Parathyroid adenoma (tissue), 2 donors: ENCODE measurements at regions not wholly inside any gene's neighbourhood (a gene's known extent, or its start where the extent isn't known, plus 50 kb on each side); places are given as distances from the start of the nearest gene placed in this dataset.

Source experiments
- H2AFZ ChIP-seq: fragments of 300-600 bp; sonication (generic); one replicate; pipeline ENCODE4 v1.7.0; 2017; ENCODE audit warnings: antibody characterized with exemption, mild to moderate bottlenecking
- H3K27ac ChIP-seq: fragments of 300-600 bp; sonication (generic); one replicate; pipeline ENCODE4 v1.7.0; 2017
- H3K27me3 ChIP-seq: fragments of 300-600 bp; sonication (generic); one replicate; pipeline ENCODE4 v1.7.0; 2017; ENCODE audit warnings: low read length; ENCODE audit not compliant: control insufficient read depth, insufficient read depth
- H3K36me3 ChIP-seq: fragments of 300-600 bp; sonication (generic); one replicate; pipeline ENCODE4 v1.7.0; 2017; ENCODE audit warnings: low read length; ENCODE audit not compliant: control insufficient read depth, insufficient read depth
- H3K4me1 ChIP-seq: fragments of 300-600 bp; sonication (generic); one replicate; pipeline ENCODE4 v1.7.0; 2017; ENCODE audit warnings: control low read depth
- H3K4me2 ChIP-seq: fragments of 300-600 bp; sonication (generic); one replicate; pipeline ENCODE4 v1.7.0; 2017; ENCODE audit warnings: low read length
- H3K4me3 ChIP-seq: fragments of 300-600 bp; sonication (generic); one replicate; pipeline ENCODE4 v1.7.0; 2017; ENCODE audit warnings: low read depth, low read length
- H3K79me2 ChIP-seq: fragments of 300-600 bp; sonication (generic); one replicate; pipeline ENCODE4 v1.7.0; 2017; ENCODE audit warnings: control low read depth
- H3K9ac ChIP-seq: fragments of 300-600 bp; sonication (generic); one replicate; pipeline ENCODE4 v1.7.0; 2017; ENCODE audit warnings: mild to moderate bottlenecking
- H3K9me3 ChIP-seq: fragments of 300-600 bp; sonication (generic); one replicate; pipeline ENCODE4 v1.7.0; 2017; ENCODE audit warnings: low read length; ENCODE audit not compliant: control insufficient read depth
- CTCF ChIP-seq: fragments of 300-600 bp; sonication (generic); IDR thresholded peaks from one replicate; pipeline ENCODE4 v1.7.0; 2017; ENCODE audit warnings: antibody characterized with exemption, mild to moderate bottlenecking
- donor health status: primary hyperparathyroidism.

- Histone ChIP-seq H3K36me3 (no peaks in the 10 kb centered on the region), H3K9ac (no peak overlapping the region), H3K27me3 (no peaks in the 10 kb centered on the region), H3K79me2 (no peaks in the 10 kb centered on the region), H3K27ac (no peak overlapping the region), H3K4me1 (peaks cover 2% of the 10 kb centered on the region), H3K9me3 (no peaks in the 10 kb centered on the region), H2AFZ (no peak overlapping the region), H3K4me2 (no peak overlapping the region), H3K4me3 (no peak overlapping the region)
- no peak for TF ChIP-seq CTCF
Observed at GRCh38 chr12:98341732-98342131, 173.7 kb upstream of the TMPO start.

GRCh38 chr12:98343002-98343567, 172.3 kb upstream of the TMPO start:
- H3K27me3 ChIP-seq: no peaks in the 10 kb centered on the region
- no peak overlapping the region for H3K9ac ChIP-seq
- H3K36me3 ChIP-seq: no peaks in the 10 kb centered on the region
- H3K4me3 ChIP-seq: no peak overlapping the region
- TF ChIP-seq CTCF: no peak
- no peak overlapping the region for H3K27ac ChIP-seq
- no peaks in the 10 kb centered on the region for H3K9me3 ChIP-seq
- peaks cover 2% of the 10 kb centered on the region for H3K4me1 ChIP-seq
- no peaks in the 10 kb centered on the region for H3K79me2 ChIP-seq
- H2AFZ ChIP-seq: no peak overlapping the region
- H3K4me2 ChIP-seq: no peak overlapping the region

GRCh38 chr12:98344046-98344930, 171.1 kb upstream of the TMPO start:
- Histone ChIP-seq H3K27ac (no peak overlapping the region), H3K79me2 (no peaks in the 10 kb centered on the region), H3K4me1 (peaks cover 2% of the 10 kb centered on the region), H3K36me3 (no peaks in the 10 kb centered on the region), H2AFZ (no peak overlapping the region), H3K4me3 (no peak overlapping the region), H3K9me3 (no peaks in the 10 kb centered on the region), H3K27me3 (no peaks in the 10 kb centered on the region), H3K9ac (no peak overlapping the region), H3K4me2 (peak overlapping the region; percentile 8)
- TF ChIP-seq CTCF: no peak

- Histone ChIP-seq H3K4me3 (no peak overlapping the region), H3K4me1 (peaks cover 2% of the 10 kb centered on the region), H3K79me2 (no peaks in the 10 kb centered on the region), H3K27me3 (no peaks in the 10 kb centered on the region), H3K27ac (no peak overlapping the region), H3K36me3 (no peaks in the 10 kb centered on the region), H3K9ac (no peak overlapping the region), H3K9me3 (no peaks in the 10 kb centered on the region), H3K4me2 (no peak overlapping the region), H2AFZ (no peak overlapping the region)
- no peak for TF ChIP-seq CTCF
Observed at GRCh38 chr12:98345308-98345876, 170.0 kb upstream of the TMPO start.
